ENCODE measurements at regions not wholly inside any gene's neighbourhood (a gene's known extent, or its start where the extent isn't known, plus 50 kb on each side); places are given as distances from the start of the nearest gene placed in this dataset.
"Not testable (repeated sequence)": the region's sequence is repeated elsewhere in the genome, so short reads cannot be mapped to it uniquely, and the experiment has no call there.

DNA sequence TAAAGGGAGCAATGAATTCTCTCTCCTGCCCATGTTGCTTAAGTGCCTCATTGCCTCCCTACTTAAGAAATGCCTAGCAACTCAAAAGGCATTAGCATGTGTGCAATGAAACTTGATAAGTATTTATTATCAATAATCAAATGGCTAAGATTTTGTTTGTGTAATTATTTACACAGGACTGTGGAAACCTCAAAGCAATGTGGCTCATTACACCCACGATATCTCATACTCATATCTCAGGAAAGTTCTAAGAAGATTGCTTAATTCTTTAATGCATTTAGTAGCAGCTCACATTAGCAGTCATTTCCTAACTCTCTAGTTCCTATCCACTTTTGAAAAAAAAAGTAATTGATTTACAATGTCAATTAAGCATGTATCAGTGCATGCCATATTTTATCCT, 253.3 kb downstream of the DUSP10 start:
- no peak for DNase-seq

DNA sequence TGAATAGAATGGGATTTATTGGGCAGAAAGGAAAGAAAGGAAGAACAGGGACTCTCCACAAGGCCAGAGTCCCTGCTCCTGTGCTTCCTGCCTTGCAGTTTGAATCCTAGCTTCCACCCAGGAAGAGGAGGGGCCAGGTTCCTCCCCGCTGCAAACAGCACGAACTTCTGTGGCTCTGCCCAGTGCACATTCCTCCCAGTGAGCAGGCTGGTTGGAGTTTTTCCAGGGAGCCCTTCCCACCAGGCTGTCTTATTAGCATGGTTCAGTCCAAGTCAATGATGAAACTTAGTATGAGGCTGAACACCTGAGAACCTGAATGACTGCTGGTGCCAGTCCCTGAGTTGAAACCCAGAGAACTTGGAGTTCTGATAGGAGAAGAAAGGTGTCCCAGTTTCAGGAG, 247.2 kb downstream of the DUSP10 start:
- no peak for DNase-seq

DNA sequence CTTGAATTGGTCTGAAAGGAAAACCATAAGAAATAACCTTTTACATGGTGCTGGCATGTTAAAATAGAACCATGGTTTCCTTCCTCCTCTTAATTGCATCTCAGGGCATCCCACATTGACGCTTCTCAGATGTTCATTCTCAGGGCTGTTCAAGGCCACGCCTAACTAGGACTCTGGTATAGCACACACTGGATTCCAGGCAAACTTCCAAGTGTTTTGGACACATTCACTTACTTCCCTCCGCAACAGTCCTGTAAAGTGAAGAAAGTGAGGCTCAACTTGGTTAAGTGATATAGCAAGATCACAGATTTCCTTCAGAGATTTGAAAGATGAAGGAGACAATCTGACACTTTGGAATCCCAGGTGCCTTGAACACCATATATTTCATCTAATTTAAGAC, 244.8 kb downstream of the DUSP10 start:
- no peak for DNase-seq

DNA sequence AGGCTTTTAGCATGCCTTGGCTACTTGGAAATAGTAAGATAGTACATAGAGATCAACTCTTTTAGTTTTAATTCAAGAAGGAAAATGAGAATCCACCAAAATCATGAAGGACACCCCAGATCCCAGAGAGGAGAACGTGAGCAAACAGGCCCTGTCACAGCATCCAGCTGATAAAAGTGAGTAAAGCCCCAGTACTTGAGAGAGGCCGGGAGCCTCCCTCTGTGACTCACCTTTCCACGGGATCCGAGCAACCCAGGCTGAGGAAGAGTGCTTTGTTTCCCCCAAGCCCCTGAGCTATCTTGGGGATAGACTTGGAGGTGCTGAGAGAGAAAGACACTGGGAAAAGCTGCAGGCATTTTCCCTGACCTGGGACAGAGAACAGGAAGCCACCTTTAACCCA, 238.6 kb downstream of the DUSP10 start:
- no peak for DNase-seq

DNA sequence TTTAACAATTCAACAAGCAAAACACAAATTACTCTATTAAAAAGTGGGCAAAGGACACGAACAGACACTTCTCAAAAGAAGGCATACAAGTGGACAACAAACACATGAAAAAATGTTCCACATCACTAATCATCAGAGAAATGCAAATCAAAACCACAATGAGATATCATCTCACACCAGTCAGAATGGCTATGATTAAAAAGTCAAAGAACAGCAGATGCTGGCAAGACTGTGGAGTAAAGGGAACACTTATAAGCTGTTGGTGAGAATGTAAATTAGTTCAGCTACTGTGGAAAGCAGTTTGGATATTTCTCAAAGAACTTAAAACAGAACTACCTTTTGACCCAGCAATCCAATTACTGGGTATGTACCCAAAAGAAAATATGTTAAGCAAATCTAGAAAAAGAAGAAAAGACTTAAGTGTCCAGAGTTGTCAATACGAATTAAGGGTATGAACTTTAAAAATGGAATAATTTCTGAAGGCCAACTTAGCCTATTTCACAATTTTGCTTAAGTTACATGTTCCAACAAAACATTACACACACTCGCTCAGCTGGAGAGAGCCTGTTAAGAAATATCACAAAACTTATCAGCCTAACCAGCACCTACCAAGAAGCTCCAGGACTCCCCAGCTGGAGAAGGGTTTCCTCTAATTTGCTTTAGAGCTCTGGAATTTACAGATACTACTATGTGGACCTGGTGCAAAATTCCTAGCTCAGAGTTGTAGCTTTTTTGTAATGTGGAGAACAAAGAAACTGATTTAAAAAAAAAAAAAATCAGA, 232.1 kb downstream of the DUSP10 start:
- no peak for DNase-seq

DNA sequence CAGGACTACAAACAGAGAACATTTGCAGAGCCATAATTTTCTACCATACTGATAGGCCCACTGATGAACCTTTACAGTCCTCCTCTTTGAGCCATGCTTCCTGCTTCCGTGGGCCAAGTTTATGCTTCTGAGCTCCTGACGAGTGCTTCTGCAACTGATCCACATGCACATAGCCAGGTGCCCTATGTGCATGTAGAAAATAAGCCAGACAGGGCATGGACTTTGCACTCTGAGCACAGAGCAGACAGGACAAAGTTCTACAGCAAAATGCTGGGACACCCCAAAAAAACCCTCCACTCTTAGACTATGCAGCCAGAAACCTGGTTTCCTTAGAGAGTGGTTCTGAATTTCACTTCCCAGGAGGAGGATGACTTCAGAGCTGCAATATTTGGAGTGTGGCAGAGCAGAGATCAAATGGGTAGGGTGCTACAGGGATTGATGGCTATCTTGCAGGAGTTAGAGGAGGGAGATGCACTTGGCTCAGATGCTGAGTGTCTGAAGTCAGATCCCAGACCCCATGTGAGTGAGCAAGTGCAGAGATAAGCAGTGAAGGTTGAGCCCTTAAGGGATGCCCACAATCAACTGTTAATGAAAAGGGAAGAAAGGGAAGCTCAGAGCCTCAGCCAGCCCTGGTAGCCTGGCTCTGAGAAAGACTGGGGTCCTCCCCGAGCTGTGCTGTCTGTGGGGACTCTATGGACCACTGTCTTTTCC, 230.9 kb downstream of the DUSP10 start:
- DNase-seq, result no peak

DNA sequence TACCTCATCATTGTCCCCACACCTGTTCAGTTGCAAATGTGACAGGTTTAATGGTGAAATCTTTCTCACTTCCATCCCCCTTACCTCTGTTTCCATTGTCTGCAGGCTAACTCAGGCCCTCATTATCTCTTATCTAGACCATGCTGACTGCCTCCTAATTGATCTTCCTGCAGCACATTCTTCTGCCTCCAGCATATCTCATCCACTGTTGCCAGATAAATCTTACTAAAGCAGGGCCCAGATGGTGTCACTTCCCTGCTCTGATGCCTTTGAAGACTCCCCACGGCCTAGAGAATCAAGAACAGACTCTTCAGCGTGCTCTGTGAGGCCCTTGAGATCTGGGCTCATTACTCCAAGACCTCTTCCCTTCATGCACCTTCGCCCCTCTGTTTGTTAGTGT, 230.1 kb downstream of the DUSP10 start:
- DNase-seq, result no peak

DNA sequence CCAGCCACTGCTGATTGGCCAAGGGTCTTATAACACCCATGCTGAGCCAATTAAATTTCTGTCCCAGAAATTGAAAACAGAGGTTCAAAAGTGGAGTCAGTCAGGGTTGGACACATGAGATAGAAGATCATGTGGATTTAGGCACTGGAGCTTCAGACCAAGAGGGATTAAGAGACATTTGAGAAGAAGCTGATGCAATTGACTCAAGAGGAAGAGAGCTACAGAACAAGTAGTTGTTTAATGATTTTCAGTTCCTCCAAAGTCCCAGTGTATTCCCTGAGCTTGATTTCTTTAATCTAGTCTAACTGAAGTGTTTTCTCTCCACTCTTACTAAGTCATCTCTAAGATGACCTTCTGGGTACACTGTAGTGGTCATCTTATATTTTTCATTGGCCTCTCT, 227.1 kb downstream of the DUSP10 start:
- no peak for DNase-seq

DNA sequence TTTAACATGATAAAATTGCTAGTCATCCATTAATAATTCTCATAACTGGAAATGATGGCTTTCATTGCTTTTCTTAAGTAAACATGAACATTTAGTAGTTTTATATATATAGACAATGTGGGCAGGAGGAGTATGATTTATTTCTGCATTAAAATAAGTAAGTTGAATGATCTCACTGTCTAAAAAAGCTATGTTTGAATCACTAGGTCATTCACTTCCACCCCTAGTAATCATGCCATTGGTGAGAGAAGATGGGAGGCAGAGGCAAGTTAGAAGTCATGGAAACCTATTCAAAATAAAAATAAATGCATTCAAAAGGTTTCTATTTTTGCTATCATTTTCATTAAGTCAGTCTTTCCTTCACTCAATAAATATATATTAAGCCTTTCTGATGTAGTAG, 226.4 kb downstream of the DUSP10 start:
- no peak for DNase-seq

DNA sequence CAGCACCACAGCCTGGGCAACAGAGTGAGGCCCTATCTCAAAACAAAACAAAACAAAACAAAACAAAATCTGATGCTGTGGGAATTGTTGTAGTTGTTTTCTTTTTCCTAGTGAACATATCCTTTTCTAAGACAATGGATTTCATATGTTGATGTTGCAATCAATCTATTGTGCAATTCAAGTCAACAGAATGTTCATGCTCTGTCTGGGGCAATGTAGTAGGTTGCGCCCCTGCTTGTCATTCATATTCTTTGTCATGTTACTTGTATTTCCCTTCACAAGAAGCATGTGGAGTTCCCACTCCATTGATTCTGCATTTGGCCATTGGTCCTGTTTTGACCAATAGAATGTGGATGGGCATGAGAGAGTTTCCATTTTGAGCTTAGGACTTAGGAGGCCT, 223.9 kb downstream of the DUSP10 start:
- DNase-seq, result no peak

DNA sequence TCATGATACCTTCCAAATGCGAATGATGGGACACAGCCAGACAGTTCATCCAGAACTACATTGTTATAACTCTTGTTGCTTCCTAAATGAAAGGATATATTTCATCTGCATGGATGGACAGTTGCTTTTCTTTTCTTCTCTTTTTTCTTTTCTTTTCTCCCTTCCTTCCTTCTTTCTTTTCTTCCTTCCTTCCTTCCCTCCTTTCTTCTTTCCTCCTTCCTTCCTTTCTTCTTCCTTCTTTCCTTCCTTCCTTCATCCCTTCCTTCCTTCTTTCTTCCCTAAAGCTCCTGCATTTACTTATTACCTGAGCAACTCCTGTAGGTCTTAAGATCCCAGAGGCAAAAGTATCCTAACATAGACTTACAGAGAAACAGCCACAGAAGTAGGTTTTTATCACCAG, 221.6 kb downstream of the DUSP10 start:
- no peak for DNase-seq

DNA sequence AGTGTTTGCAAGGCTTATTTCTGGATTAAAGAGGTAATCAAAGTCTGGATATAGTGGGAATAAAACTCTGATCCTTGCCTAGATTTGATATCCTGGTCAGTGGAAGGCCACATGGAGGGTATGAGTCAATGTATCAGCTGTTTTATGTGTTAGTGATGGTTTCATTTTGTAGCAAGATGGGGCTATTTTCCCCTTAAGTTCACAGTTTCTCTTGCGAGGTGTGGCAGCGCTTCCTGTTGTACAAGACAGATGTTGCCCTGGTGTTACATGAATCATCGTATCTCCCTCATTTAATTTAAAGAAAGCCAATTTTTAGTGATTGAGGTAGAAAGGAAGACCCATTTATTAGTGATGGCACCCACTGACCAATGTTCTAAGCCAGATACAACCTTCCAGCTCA, 220.2 kb downstream of the DUSP10 start:
- no peak for DNase-seq

DNA sequence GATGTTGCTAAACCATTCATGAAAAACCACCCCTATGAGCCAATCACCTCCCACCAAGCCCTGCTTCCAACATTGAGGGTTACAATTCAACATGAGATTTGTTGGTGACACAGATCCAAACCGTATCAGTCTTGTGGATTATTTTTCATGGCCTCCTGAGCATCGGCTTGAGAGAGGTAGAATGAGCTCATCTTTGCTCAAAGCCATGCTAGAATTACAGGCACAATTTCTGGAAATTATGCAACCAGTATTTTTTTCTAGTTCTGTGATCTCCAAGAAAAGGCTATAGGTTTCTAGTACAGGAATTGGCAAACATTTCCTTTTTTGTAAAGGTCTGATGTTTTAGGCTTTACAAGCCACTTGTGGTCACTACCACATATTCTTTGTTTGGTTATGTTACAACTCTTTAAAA, 219.4 kb downstream of the DUSP10 start:
- no peak for DNase-seq

DNA sequence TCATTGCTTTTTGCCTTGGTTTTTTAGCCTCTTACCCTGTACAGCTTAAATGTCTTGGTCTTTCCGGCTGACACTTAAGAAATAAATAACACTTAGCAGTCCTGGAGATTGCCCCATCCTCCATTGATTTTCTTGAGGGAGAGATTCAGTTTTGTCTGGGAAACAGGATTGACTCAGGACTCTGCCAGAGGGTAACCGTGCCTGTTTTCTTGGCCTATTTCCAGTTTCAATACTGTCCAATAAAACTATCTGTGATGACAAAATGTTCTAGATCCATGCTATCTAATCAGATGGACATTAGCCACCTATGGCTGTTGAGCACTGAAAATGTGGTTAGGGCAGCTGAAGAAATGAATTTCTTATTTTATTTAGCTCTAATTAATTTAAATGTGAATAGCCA, 216.1 kb downstream of the DUSP10 start:
- no peak for DNase-seq

DNA sequence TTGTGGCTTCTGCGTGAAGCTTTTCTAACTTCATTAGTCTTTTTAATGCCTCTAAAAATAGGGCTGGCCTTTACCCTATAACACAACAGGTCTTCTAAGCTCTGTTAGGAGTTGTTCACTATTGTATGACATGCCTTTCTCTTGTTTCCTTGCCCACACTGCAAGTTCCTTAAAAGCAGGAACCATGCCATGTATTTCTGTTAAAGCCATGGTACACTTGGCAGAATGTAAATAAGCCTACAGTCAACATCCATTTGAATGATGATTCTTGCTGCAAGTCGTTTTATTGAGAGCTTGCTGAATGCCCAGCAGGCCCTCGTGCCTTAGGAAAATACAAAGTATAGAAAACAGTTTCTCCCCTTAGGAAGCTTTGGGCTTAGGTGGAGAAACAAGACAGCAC, 214.6 kb downstream of the DUSP10 start:
- no peak for DNase-seq

DNA sequence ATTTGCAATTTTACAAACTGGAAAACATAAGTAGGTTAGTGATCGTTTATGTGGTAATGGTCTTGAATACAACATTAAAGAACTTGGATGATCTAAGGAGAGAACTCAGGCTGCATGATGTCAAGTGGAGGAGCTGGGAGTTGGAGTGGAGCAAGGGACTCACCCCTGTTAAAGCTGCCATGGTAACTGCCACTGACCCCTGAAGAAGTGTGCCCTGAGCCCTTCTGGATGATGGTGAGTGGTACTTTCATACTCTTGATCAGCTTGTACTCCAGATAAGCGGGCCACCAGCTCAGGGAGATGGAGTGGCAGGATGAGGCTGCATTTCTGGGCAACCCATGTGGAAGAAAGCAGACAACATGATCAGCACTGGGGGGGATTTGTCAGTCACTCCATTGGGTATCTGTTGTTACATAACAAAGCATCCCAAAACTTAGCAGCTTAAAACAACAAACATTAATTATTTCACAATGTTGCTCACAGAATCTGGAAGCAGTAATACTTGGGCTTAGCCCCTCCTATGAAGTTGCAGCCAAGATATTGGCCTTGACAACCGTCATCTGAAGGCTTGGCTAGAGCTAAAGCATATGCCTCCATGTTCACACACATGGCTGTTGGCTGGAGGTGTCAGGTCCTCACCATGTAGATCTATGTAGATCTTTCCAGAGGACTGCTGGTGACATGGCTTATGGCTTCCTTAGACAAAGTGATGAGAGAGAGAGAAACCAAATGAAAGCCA, 213.8 kb downstream of the DUSP10 start:
- no peak for DNase-seq

DNA sequence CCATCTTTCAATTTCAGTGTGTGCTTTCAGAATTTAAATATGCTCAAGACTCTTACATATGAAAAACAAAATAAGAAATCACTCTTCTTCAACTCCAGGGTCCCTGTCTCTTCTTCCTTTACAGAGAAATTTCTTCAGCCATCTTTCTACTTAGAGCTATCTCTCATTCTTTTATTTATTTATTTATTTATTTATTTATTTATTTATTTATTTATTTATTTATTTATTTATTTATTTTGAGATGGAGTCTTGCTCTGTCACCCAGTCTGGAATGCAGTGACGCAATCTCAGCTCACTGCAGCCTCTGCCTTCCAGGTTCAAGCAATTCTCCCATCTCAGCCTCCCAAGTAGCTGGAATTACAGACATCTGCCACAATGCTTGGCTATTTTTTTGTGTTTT, 211.7 kb downstream of the DUSP10 start:
- DNase-seq, result not testable (repeated sequence)

DNA sequence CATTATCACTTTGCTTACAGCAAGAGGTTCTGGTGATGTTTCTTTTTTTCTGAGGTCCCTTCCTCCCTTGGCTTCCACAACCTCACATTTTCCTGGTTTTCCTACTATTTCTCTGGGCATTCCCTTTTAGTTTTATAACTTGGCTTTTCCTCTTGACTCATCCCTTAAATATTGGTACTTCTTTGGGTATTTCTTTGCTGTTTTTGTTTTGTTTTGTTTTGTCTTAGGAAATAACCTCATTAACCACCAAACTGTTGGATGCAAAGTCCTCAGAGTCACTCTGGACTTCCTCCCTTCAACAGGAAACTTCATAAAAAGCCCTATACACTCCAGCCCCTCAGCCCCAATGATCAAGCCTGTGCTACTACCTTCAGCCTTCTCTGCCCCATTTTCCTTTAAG, 211.1 kb downstream of the DUSP10 start:
- no peak for DNase-seq

DNA sequence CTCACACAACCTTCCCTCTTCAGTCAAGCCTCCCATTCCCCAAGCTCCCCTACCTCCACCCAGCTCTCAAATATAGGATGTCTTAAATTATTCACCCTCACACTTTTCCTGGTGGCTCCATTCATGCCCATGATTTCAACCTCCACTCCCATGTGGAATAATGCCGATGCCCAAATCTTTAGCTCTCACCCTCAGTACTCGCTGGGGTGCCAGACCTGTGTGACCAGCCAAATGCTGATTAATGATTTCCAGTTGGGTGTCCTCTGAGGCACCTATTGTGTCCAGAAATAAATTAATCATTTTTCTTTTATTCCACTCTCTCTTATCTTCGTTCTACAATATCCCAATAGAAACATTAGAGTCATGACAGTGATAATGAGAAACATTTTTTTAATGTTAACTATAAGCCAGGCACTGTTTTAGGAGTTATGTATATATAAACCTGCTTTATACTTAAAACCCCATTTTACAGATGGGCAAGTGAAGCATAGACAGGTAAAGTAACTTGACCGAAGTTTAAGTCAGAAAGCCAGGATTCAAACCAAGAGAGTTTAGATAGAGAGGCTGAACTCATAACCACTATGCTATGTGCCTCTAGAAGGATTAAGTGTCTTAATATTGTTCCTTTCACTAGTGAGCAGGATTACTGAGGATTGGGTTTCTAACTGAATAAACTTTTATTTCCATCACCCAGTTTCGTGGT, 209.7 kb downstream of the DUSP10 start:
- no peak for DNase-seq

DNA sequence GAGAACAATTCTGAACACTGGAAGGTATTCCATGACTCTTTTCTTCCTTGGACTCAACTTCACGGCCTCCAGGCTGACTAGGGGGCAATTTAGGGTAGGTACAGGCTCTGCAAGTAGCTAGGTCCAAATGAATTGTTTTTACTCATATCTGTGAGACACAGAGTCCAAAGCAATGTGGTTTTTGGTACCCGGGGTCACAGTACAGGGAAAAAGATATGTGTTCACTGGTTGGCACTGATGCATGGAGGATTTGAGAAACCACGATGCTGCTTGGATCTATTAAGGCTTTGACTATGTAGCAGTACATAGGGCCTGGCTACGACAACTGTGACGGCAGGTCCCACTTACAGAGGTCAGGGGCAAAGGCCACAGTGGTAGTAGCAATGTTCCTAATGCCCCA, 200.6 kb downstream of the DUSP10 start:
- DNase-seq, result no peak

DNA sequence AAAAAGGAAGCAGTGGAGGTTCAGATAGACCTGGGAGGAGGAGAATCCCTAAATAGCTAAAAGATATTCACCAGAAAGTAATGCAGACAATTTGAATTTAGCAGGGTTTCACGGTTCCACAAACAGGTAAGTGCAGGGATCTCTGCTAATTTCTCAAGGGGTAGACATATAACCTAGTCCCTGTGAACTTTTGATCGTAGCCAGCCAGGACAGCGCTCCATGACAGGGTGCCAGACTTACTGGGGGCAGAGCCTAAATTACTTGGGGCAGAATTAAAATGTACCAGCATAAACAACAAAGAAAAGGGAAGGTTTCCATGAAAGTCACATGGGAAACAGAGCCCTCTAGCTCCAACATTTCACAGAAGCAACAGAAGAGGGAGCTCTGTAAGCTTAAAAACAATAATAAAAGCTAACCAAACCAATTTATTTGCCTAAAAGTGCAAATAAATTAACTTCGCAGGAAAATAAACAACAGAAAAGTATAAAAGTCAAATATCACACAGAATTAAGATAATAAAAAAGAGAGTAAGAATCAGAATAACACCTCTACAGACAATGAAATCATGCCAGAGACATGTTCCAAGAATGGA, 198.3 kb downstream of the DUSP10 start:
- DNase-seq, result no peak

DNA sequence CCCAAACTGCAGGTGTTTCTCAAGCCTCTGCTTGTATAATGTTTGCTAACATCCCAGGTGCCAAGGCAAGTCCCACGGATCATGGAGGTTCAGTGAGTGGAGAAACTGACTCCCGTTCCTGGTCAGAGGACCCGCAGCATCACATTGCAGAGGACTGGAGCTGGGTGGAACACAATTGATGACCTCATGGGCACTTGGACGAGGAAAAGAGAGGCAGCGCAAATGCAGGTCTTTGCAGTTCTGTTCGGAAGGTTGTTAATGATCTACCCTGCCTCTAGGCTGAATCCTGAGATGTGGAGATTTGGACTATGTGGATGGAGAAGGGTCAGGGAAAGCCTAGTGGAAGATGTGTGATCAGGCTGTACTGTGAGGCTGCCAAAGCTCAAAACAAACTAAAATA, 192.9 kb downstream of the DUSP10 start:
- no peak for DNase-seq

DNA sequence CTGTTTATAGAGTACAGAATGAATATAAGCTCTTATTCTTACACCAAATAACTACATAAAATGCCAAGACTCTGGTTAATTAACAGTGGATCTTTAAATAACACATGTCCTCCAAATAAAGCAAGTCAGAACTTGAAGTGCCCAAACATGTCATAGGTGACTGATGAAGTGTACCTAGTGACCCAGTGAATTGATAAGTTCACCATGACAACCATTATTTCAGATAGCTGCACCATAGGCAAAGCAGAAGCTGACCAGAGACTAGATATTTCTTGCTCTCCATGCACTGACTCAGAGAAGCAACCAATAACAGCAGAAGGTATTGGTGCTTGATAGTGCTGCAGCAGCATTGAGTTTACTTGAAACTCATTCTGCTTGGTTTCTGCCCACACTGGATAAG, 192.1 kb downstream of the DUSP10 start:
- no peak for DNase-seq
